ENCODE measurements at regions not wholly inside any gene's neighbourhood (a gene's known extent, or its start where the extent isn't known, plus 50 kb on each side); places are given as distances from the start of the nearest gene placed in this dataset.

GRCh38 chr6:145272246-145272645 lies 463.1 kb downstream of the EPM2A start:
- in situ Hi-C loops (cut with HindIII; ENCODE audit: low pct_ligation_motif_present, low sequenced_read_pairs), result no loop called here
- H3K4me3 ChIP-seq (ENCODE audit: low read depth, low read length), result no peak overlapping the region

GRCh38 chr6:145273136-145273535 lies 462.2 kb downstream of the EPM2A start:
- Histone ChIP-seq H3K4me3 (ENCODE audit: low read depth, low read length) (no peak overlapping the region), H3K36me3 (replicated peaks) (no peaks in the 10 kb centered on the region), H3K27me3 (replicated peaks) (no peaks in the 10 kb centered on the region), H3K27ac (no peak overlapping the region)
- TF ChIP-seq CTCF (IDR thresholded peaks at IDR 0.05; ENCODE audit: low read depth, low read length, missing control alignments), result no peak
- in situ Hi-C loops (cut with HindIII; ENCODE audit: low pct_ligation_motif_present, low sequenced_read_pairs), result no loop called here
- DNase-seq, result no peak

More at GRCh38 chr6:145272246-145272645, 463.1 kb downstream of the EPM2A start:
- no peak for TF ChIP-seq CTCF (IDR thresholded peaks at IDR 0.05; ENCODE audit: low read depth, low read length, missing control alignments)
- no peaks in the 10 kb centered on the region for H3K36me3 ChIP-seq (replicated peaks)
- H3K27ac ChIP-seq, result no peak overlapping the region
- no peak for DNase-seq
- no peaks in the 10 kb centered on the region for H3K27me3 ChIP-seq (replicated peaks)

- DNase-seq, result no peak
- no peak overlapping the region for H3K27ac ChIP-seq
- TF ChIP-seq CTCF (IDR thresholded peaks at IDR 0.05; ENCODE audit: low read depth, low read length, missing control alignments), result no peak
- no peak overlapping the region for H3K4me3 ChIP-seq (ENCODE audit: low read depth, low read length)
- H3K27me3 ChIP-seq (replicated peaks), result no peaks in the 10 kb centered on the region
- no peaks in the 10 kb centered on the region for H3K36me3 ChIP-seq (replicated peaks)
- in situ Hi-C loops (cut with HindIII; ENCODE audit: low pct_ligation_motif_present, low sequenced_read_pairs), result no loop called here
Measured at GRCh38 chr6:145274083-145274482, 461.2 kb downstream of the EPM2A start.

GRCh38 chr6:145275019-145275418 lies 460.3 kb downstream of the EPM2A start:
- no peak overlapping the region for H3K4me3 ChIP-seq (ENCODE audit: low read depth, low read length)
- no peak for TF ChIP-seq CTCF (IDR thresholded peaks at IDR 0.05; ENCODE audit: low read depth, low read length, missing control alignments)
- no peak overlapping the region for H3K27ac ChIP-seq
- in situ Hi-C loops (cut with HindIII; ENCODE audit: low pct_ligation_motif_present, low sequenced_read_pairs), result no loop called here
- no peaks in the 10 kb centered on the region for H3K27me3 ChIP-seq (replicated peaks)
- DNase-seq, result no peak
- no peaks in the 10 kb centered on the region for H3K36me3 ChIP-seq (replicated peaks)

- Histone ChIP-seq H3K27me3 (replicated peaks) (no peaks in the 10 kb centered on the region), H3K4me3 (ENCODE audit: low read depth, low read length) (no peak overlapping the region), H3K27ac (no peak overlapping the region), H3K36me3 (replicated peaks) (no peaks in the 10 kb centered on the region)
- DNase-seq, result no peak
- TF ChIP-seq CTCF (IDR thresholded peaks at IDR 0.05; ENCODE audit: low read depth, low read length, missing control alignments), result no peak
- in situ Hi-C loops (cut with HindIII; ENCODE audit: low pct_ligation_motif_present, low sequenced_read_pairs), result no loop called here
Measured at GRCh38 chr6:145275787-145276186, 459.5 kb downstream of the EPM2A start.

- no peak for DNase-seq
- Histone ChIP-seq H3K27me3 (replicated peaks) (no peaks in the 10 kb centered on the region), H3K27ac (no peak overlapping the region), H3K36me3 (replicated peaks) (no peaks in the 10 kb centered on the region), H3K4me3 (ENCODE audit: low read depth, low read length) (no peak overlapping the region)
- no peak for TF ChIP-seq CTCF (IDR thresholded peaks at IDR 0.05; ENCODE audit: low read depth, low read length, missing control alignments)
- in situ Hi-C loops (cut with HindIII; ENCODE audit: low pct_ligation_motif_present, low sequenced_read_pairs), result no loop called here
Measured at GRCh38 chr6:145276756-145277155, 458.6 kb downstream of the EPM2A start.

All from brain microvascular endothelial cell (primary cell).